ENCODE measurements at regions not wholly inside any gene's neighbourhood (a gene's known extent, or its start where the extent isn't known, plus 50 kb on each side); places are given as distances from the start of the nearest gene placed in this dataset.

DNA sequence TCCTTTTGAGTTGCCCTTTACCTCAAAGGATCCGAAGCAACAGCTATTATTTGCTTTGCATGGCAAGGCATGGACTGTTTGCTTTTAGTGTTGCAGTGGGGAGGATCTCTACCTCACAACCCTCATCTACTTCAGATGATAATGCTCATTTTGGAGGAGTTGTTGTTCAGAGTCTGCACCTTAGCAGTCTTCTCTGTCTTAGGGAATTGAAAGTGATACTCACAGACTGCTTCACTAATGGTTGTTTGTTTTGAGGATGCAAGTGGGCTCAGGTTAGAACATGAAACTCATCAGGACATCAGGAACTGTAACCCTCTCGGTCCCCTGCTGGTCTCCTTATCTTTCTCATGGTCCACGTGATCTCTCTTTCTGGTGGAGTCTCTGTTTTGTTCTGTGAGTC lies 172.9 kb upstream of the ANKH start:
- TF ChIP-seq CTCF (IDR thresholded peaks at IDR 0.05) (no peak), POLR2A (IDR thresholded peaks at IDR 0.05; ENCODE audit: low read depth) (no peak), POLR2AphosphoS5 (IDR thresholded peaks at IDR 0.05) (no peak), EP300 (IDR thresholded peaks at IDR 0.05) (no peak)

Data from esophagus muscularis mucosa (tissue), 4 donors.